ENCODE measurements at regions not wholly inside any gene's neighbourhood (a gene's known extent, or its start where the extent isn't known, plus 50 kb on each side); places are given as distances from the start of the nearest gene placed in this dataset.

DNA sequence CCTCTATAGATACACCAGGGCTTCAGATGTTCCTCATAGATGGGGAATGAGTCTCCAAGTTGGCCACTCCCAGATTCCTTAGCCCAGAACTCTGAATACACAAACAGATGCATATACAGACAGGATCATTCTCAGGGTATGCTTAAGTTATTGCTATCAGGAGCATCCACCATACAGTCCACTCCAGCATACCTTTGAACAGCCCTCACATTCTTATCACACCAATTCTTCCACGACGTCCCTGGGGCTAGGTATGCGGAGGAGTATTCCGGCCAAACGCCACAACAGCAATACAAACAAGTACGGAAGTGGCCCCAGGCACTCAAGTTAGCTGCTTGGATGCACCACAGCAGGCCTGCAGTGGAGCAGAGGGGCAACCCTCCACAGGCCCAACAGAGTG lies 312.5 kb upstream of the CHAC2 start:
- H3K27ac ChIP-seq (ENCODE audit: low read length): no peak overlapping the region
- DNase-seq (no peak), ATAC-seq (replicated peaks in 1 of 4) (no peak)
- 90% methylated on average over 6 of the region's 6 CpGs for WGBS (ENCODE audit: insufficient coverage)
- POLR2A ChIA-PET: no interaction called here
- Mint-ChIP-seq H3K36me3 (no peaks in the 10 kb centered on the region), H3K27me3 (peaks cover 0 to 4% of the 10 kb centered on the region in 2 donors), H3K27ac (no peak overlapping the region), H3K9me3 (peaks cover 0 to 9% (median 2%) of the 10 kb centered on the region in 3 donors), H3K4me3 (no peak overlapping the region), H3K4me1 (no peaks in the 10 kb centered on the region)
- no peak overlapping the region for H3K4me3 ChIP-seq (ENCODE audit: control insufficient read depth in 1 of 2, extremely low read depth in 1 of 2, low read length in 1 of 2)
- H3K4me1 ChIP-seq (ENCODE audit: control insufficient read depth in 1 of 2, extremely low read depth in 1 of 2, insufficient read depth in 2 of 2, low read length in 2 of 2): no peaks in the 10 kb centered on the region
- no peaks in the 10 kb centered on the region for H3K36me3 ChIP-seq (ENCODE audit: control insufficient read depth in 2 of 2, extremely low read depth in 1 of 2, insufficient read depth in 1 of 2, low read length in 1 of 2)
- CTCF ChIA-PET: no interaction called here
- H3K9me3 ChIP-seq: no peaks in the 10 kb centered on the region
- H3K27me3 ChIP-seq (replicated peaks in 1 of 2; ENCODE audit: control insufficient read depth in 2 of 2, extremely low read depth in 1 of 2, insufficient read depth in 2 of 2, low read length in 1 of 2): no peaks in the 10 kb centered on the region

GRCh38 chr2:53452957-53453748 lies 314.5 kb upstream of the CHAC2 start:
- Mint-ChIP-seq H3K4me1 (no peaks in the 10 kb centered on the region), H3K27ac (no peak overlapping the region), H3K36me3 (no peaks in the 10 kb centered on the region), H3K4me3 (no peak overlapping the region), H3K9me3 (peaks cover 0 to 9% (median 2%) of the 10 kb centered on the region in 3 donors), H3K27me3 (no peaks in the 10 kb centered on the region)
- Histone ChIP-seq H3K4me1 (ENCODE audit: control insufficient read depth in 1 of 2, extremely low read depth in 1 of 2, insufficient read depth in 2 of 2, low read length in 2 of 2) (no peaks in the 10 kb centered on the region), H3K27me3 (replicated peaks in 1 of 2; ENCODE audit: control insufficient read depth in 2 of 2, extremely low read depth in 1 of 2, insufficient read depth in 2 of 2, low read length in 1 of 2) (no peaks in the 10 kb centered on the region), H3K9me3 (no peaks in the 10 kb centered on the region), H3K27ac (ENCODE audit: low read length) (no peak overlapping the region), H3K4me3 (ENCODE audit: control insufficient read depth in 1 of 2, extremely low read depth in 1 of 2, low read length in 1 of 2) (no peak overlapping the region), H3K36me3 (ENCODE audit: control insufficient read depth in 2 of 2, extremely low read depth in 1 of 2, insufficient read depth in 1 of 2, low read length in 1 of 2) (no peaks in the 10 kb centered on the region)
- ChIA-PET POLR2A (no interaction called here), CTCF (no interaction called here)
- no peak for ATAC-seq (replicated peaks in 1 of 4)
- 61% methylated on average over 2 of the region's 8 CpGs for WGBS (ENCODE audit: insufficient coverage)
- no peak for DNase-seq

DNA sequence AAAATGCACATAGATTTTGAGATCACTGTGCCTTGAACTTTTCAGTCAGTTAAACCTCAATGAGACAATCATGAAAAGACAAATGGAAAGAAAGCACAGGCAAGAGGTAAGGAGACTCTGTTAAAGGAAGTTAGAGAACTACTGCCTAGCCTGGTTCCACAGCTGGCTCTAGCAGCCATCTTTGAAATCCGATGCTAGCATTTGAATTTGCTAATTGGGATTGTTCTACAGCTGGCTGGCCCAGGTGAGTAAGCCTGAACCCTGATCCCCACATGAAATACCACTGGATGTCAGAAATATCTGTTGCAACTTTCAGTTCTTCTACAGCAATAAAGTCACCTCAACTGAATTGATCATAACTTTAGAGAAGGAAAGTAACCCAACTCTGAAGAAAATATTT lies 315.2 kb upstream of the CHAC2 start:
- H3K9me3 ChIP-seq: no peaks in the 10 kb centered on the region
- H3K27me3 ChIP-seq (replicated peaks in 1 of 2; ENCODE audit: control insufficient read depth in 2 of 2, extremely low read depth in 1 of 2, insufficient read depth in 2 of 2, low read length in 1 of 2): no peaks in the 10 kb centered on the region
- Mint-ChIP-seq H3K27ac (no peak overlapping the region), H3K9me3 (peaks cover 0 to 4% (median 2%) of the 10 kb centered on the region in 3 donors), H3K4me1 (no peaks in the 10 kb centered on the region), H3K27me3 (no peaks in the 10 kb centered on the region), H3K4me3 (no peak overlapping the region), H3K36me3 (no peaks in the 10 kb centered on the region)
- no peak overlapping the region for H3K4me3 ChIP-seq (ENCODE audit: control insufficient read depth in 1 of 2, extremely low read depth in 1 of 2, low read length in 1 of 2)
- POLR2A ChIA-PET: no interaction called here
- no peaks in the 10 kb centered on the region for H3K36me3 ChIP-seq (ENCODE audit: control insufficient read depth in 2 of 2, extremely low read depth in 1 of 2, insufficient read depth in 1 of 2, low read length in 1 of 2)
- DNase-seq: no peak
- no peak for ATAC-seq (replicated peaks in 1 of 4)
- no CpG with 5 or more reads among the region's 1 CpG for WGBS (ENCODE audit: insufficient coverage)
- no peaks in the 10 kb centered on the region for H3K4me1 ChIP-seq (ENCODE audit: control insufficient read depth in 1 of 2, extremely low read depth in 1 of 2, insufficient read depth in 2 of 2, low read length in 2 of 2)
- no peak overlapping the region for H3K27ac ChIP-seq (ENCODE audit: low read length)
- CTCF ChIA-PET: no interaction called here

DNA sequence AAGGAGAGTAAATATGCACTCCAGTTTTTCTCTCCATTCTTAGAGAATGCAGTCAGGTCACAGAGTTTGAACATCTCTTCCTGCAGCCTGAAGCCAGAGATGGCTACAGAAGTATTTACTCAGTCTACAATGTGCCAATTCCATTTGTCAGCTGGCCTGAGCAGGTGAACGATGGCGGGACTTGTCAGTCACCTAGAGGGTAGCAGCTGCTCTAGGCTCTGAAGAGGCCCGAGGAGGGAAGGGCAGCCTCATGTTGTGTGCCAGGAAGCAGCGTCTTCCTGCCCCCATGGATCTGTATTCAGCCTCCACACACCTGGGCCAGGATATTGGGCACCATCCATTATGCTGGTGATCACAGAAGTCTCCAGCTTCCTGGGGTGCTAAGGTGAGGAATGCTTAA lies 316.7 kb upstream of the CHAC2 start:
- CTCF ChIA-PET: no interaction called here
- WGBS (ENCODE audit: insufficient coverage): 64% methylated on average over 3 of the region's 4 CpGs
- Histone ChIP-seq H3K27ac (ENCODE audit: low read length) (no peak overlapping the region), H3K4me3 (ENCODE audit: control insufficient read depth in 1 of 2, extremely low read depth in 1 of 2, low read length in 1 of 2) (no peak overlapping the region), H3K27me3 (replicated peaks in 1 of 2; ENCODE audit: control insufficient read depth in 2 of 2, extremely low read depth in 1 of 2, insufficient read depth in 2 of 2, low read length in 1 of 2) (no peaks in the 10 kb centered on the region), H3K4me1 (ENCODE audit: control insufficient read depth in 1 of 2, extremely low read depth in 1 of 2, insufficient read depth in 2 of 2, low read length in 2 of 2) (no peaks in the 10 kb centered on the region), H3K36me3 (ENCODE audit: control insufficient read depth in 2 of 2, extremely low read depth in 1 of 2, insufficient read depth in 1 of 2, low read length in 1 of 2) (no peaks in the 10 kb centered on the region), H3K9me3 (no peaks in the 10 kb centered on the region)
- Mint-ChIP-seq H3K27ac (no peak overlapping the region), H3K4me3 (no peak overlapping the region), H3K27me3 (no peaks in the 10 kb centered on the region), H3K9me3 (peaks cover 0 to 4% (median 2%) of the 10 kb centered on the region in 3 donors), H3K36me3 (no peaks in the 10 kb centered on the region), H3K4me1 (no peaks in the 10 kb centered on the region)
- POLR2A ChIA-PET: no interaction called here
- ATAC-seq (replicated peaks in 1 of 4) (no peak), DNase-seq (no peak)

GRCh38 chr2:53448591-53448990 lies 319.0 kb upstream of the CHAC2 start:
- CTCF ChIA-PET: no interaction called here
- Mint-ChIP-seq H3K9me3 (no peaks in the 10 kb centered on the region), H3K4me1 (no peaks in the 10 kb centered on the region), H3K27ac (no peak overlapping the region), H3K27me3 (peaks cover 0 to 5% of the 10 kb centered on the region in 2 donors), H3K4me3 (no peak overlapping the region), H3K36me3 (no peaks in the 10 kb centered on the region)
- no peaks in the 10 kb centered on the region for H3K36me3 ChIP-seq (ENCODE audit: control insufficient read depth in 2 of 2, extremely low read depth in 1 of 2, insufficient read depth in 1 of 2, low read length in 1 of 2)
- H3K4me3 ChIP-seq (ENCODE audit: control insufficient read depth in 1 of 2, extremely low read depth in 1 of 2, low read length in 1 of 2): no peak overlapping the region
- H3K27ac ChIP-seq (ENCODE audit: low read length): no peak overlapping the region
- no peaks in the 10 kb centered on the region for H3K9me3 ChIP-seq
- no peak for DNase-seq
- H3K27me3 ChIP-seq (replicated peaks in 1 of 2; ENCODE audit: control insufficient read depth in 2 of 2, extremely low read depth in 1 of 2, insufficient read depth in 2 of 2, low read length in 1 of 2): no peaks in the 10 kb centered on the region
- WGBS (ENCODE audit: insufficient coverage): no CpG with 5 or more reads among the region's 1 CpG
- no peak for ATAC-seq (replicated peaks in 1 of 4)
- H3K4me1 ChIP-seq (ENCODE audit: control insufficient read depth in 1 of 2, extremely low read depth in 1 of 2, insufficient read depth in 2 of 2, low read length in 2 of 2): no peaks in the 10 kb centered on the region
- POLR2A ChIA-PET: no interaction called here

GRCh38 chr2:53448086-53448485 lies 319.5 kb upstream of the CHAC2 start:
- H3K9me3 ChIP-seq: no peaks in the 10 kb centered on the region
- no CpG with 5 or more reads among the region's 5 CpGs for WGBS (ENCODE audit: insufficient coverage)
- ChIA-PET CTCF (no interaction called here), POLR2A (no interaction called here)
- H3K27me3 Mint-ChIP-seq: peaks cover 0 to 5% of the 10 kb centered on the region in 2 donors
- H3K27ac ChIP-seq (ENCODE audit: low read length): no peak overlapping the region
- no peak overlapping the region for H3K4me3 Mint-ChIP-seq
- DNase-seq: no peak
- H3K36me3 ChIP-seq (ENCODE audit: control insufficient read depth in 2 of 2, extremely low read depth in 1 of 2, insufficient read depth in 1 of 2, low read length in 1 of 2): no peaks in the 10 kb centered on the region
- H3K36me3 Mint-ChIP-seq: no peaks in the 10 kb centered on the region
- no peaks in the 10 kb centered on the region for H3K4me1 Mint-ChIP-seq
- no peaks in the 10 kb centered on the region for H3K9me3 Mint-ChIP-seq
- ATAC-seq (replicated peaks in 1 of 4): no peak
- H3K27ac Mint-ChIP-seq: no peak overlapping the region
- H3K4me1 ChIP-seq (ENCODE audit: control insufficient read depth in 1 of 2, extremely low read depth in 1 of 2, insufficient read depth in 2 of 2, low read length in 2 of 2): no peaks in the 10 kb centered on the region
- H3K4me3 ChIP-seq (ENCODE audit: control insufficient read depth in 1 of 2, extremely low read depth in 1 of 2, low read length in 1 of 2): no peak overlapping the region
- H3K27me3 ChIP-seq (replicated peaks in 1 of 2; ENCODE audit: control insufficient read depth in 2 of 2, extremely low read depth in 1 of 2, insufficient read depth in 2 of 2, low read length in 1 of 2): no peaks in the 10 kb centered on the region
